ENCODE measurements at regions not wholly inside any gene's neighbourhood (a gene's known extent, or its start where the extent isn't known, plus 50 kb on each side); places are given as distances from the start of the nearest gene placed in this dataset.

- TF ChIP-seq POLR2AphosphoS5 (IDR thresholded peaks at IDR 0.05; ENCODE audit: borderline replicate concordance, low read depth, low read length) (no peak), EZH2 (IDR thresholded peaks at IDR 0.05) (no peak)
These were observed 481.4 kb downstream of the CHSY3 start for GRCh38 chr5:130385656-130386055.
